ENCODE measurements at regions not wholly inside any gene's neighbourhood (a gene's known extent, or its start where the extent isn't known, plus 50 kb on each side); places are given as distances from the start of the nearest gene placed in this dataset.
A peak's percentile ranks its signal among the peaks of the same experiment; 100 is the strongest.

- TF ChIP-seq, protein P1, sequence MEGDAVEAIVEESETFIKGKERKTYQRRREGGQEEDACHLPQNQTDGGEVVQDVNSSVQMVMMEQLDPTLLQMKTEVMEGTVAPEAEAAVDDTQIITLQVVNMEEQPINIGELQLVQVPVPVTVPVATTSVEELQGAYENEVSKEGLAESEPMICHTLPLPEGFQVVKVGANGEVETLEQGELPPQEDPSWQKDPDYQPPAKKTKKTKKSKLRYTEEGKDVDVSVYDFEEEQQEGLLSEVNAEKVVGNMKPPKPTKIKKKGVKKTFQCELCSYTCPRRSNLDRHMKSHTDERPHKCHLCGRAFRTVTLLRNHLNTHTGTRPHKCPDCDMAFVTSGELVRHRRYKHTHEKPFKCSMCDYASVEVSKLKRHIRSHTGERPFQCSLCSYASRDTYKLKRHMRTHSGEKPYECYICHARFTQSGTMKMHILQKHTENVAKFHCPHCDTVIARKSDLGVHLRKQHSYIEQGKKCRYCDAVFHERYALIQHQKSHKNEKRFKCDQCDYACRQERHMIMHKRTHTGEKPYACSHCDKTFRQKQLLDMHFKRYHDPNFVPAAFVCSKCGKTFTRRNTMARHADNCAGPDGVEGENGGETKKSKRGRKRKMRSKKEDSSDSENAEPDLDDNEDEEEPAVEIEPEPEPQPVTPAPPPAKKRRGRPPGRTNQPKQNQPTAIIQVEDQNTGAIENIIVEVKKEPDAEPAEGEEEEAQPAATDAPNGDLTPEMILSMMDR (conservative IDR thresholded peaks at IDR 0.05; ENCODE audit: control insufficient read depth, insufficient read depth, low read depth, low read length): no peak
- H3K4me3 ChIP-seq (ENCODE audit: control insufficient read depth, low read depth, low read length): no peak overlapping the region
- peak; percentile 32 for DNase-seq (ENCODE audit: low read depth)
Measured at GRCh38 chrX:124594017-124594651, 247.8 kb downstream of the SH2D1A start.

DNA sequence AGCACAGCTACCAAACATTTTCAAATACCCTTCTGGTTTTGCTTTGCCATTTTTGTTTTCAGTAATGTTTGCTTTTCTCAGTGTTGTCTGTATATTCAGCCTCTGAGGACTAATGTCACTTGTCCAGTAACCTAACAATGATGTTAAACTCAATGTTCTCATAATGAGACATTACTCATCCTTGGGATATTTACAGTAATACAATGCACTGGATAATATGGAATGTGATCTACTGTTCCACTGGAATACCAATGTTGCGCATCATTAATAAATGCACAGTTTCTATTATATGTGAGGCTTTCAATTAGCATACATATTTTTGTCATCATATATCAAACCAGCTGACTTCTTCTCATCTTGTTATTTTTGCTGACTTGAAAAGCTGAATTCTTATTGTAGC, 259.1 kb downstream of the SH2D1A start:
- TF ChIP-seq, protein P1 (conservative IDR thresholded peaks at IDR 0.05; ENCODE audit: control insufficient read depth, insufficient read depth, low read depth, low read length): no peak
- no peak overlapping the region for H3K4me3 ChIP-seq (ENCODE audit: control insufficient read depth, low read depth, low read length)
- DNase-seq (ENCODE audit: low read depth): no peak

DNA sequence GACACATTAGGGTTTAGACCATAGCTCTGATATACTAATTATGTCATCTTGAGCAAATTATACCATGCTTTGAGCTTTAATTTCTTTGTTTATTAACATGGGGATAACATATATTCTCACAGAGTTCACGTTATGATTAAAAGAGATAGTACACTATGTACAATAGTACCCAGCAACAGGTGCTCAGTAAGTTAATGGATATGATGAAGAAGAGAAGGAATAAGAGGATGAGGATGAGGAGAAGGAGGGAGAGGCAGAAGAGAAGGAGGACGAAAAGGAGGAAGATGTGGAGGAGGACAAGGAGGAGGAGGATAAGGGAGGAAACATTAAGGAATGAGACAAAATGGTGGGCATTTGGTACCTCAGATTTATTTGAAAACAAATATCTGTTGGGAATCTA, 260.4 kb downstream of the SH2D1A start:
- DNase-seq (ENCODE audit: low read depth): no peak
- H3K4me3 ChIP-seq (ENCODE audit: control insufficient read depth, low read depth, low read length): no peak overlapping the region

DNA sequence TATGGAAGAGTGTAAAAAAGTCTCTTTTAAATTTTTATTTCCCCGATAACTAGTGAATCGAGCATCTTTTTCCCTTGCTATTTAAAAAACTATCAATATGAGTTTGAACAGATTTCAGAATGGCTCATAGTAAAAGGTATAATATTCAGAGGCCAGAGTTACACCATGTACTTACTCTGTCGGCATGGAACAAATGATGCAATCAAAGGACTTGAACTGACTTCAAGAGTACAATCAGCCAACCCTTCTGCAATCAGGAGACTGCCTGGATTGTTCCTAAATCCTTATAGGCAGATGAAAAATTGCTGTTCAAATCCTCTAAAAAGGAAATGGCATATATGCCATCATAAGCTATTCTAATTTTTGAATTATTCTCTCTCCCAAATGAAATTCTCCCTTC, 273.3 kb downstream of the SH2D1A start:
- peak; percentile 31 for DNase-seq (ENCODE audit: low read depth)
- no peak overlapping the region for H3K4me3 ChIP-seq (ENCODE audit: control insufficient read depth, low read depth, low read length)
- TF ChIP-seq, protein P1 (conservative IDR thresholded peaks at IDR 0.05; ENCODE audit: control insufficient read depth, insufficient read depth, low read depth, low read length): no peak

More for the DNA sequence above, 260.4 kb downstream of the SH2D1A start:
- TF ChIP-seq, protein P1 (conservative IDR thresholded peaks at IDR 0.05; ENCODE audit: control insufficient read depth, insufficient read depth, low read depth, low read length): no peak

DNA sequence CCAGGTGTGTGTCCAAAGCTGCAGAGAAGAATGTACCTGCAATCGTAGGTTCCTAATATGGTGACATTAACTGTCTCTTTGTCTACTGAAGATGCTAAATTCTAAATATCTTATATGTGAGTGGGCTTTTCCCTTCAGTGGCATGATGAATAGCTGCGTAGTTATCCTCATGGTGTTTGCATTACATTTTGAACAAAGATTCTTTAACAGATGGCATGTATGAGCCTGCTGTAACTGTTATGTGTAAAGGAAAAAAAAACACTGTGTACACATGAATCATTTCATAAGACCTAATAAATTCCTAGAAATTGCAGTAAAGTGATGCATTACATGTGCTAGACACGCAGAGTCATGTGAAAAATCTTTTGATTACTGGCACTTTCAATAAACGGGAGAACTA, 288.0 kb downstream of the SH2D1A start:
- H3K4me3 ChIP-seq (ENCODE audit: control insufficient read depth, low read depth, low read length): no peak overlapping the region
- TF ChIP-seq, protein P1 (conservative IDR thresholded peaks at IDR 0.05; ENCODE audit: control insufficient read depth, insufficient read depth, low read depth, low read length): no peak

GRCh38 chrX:124641737-124642491, 295.6 kb downstream of the SH2D1A start:
- TF ChIP-seq, protein P1 (conservative IDR thresholded peaks at IDR 0.05; ENCODE audit: control insufficient read depth, insufficient read depth, low read depth, low read length): no peak
- no peak overlapping the region for H3K4me3 ChIP-seq (ENCODE audit: control insufficient read depth, low read depth, low read length)
- DNase-seq (ENCODE audit: low read depth): no peak

More for the DNA sequence above, 288.0 kb downstream of the SH2D1A start:
- no peak for DNase-seq (ENCODE audit: low read depth)

All from fibroblast of mammary gland (primary cell).